ENCODE measurements at regions not wholly inside any gene's neighbourhood (a gene's known extent, or its start where the extent isn't known, plus 50 kb on each side); places are given as distances from the start of the nearest gene placed in this dataset.
"Not testable (repeated sequence)": the region's sequence is repeated elsewhere in the genome, so short reads cannot be mapped to it uniquely, and the experiment has no call there.

GRCh38 chr21:9067515-9067914, 1453.9 kb upstream of the TPTE start:
- H3K36me3 ChIP-seq; H3K27ac ChIP-seq; H3K9ac ChIP-seq; H3K4me2 ChIP-seq; H4K20me1 ChIP-seq; H3K4me1 ChIP-seq; H3K9me3 ChIP-seq (replicated peaks in 1 of 11); H3K27me3 ChIP-seq; H3K4me3 ChIP-seq: not testable (repeated sequence)

GRCh38 chr21:9068622-9069021, 1452.8 kb upstream of the TPTE start:
- H4K20me1 ChIP-seq; H3K36me3 ChIP-seq; H3K4me3 ChIP-seq; H3K4me2 ChIP-seq; H3K27me3 ChIP-seq; H3K27ac ChIP-seq; H3K4me1 ChIP-seq; H3K9me3 ChIP-seq (replicated peaks in 1 of 11); H3K9ac ChIP-seq: not testable (repeated sequence)

GRCh38 chr21:9070703-9071102, 1450.7 kb upstream of the TPTE start:
- not testable (repeated sequence) for H4K20me1 ChIP-seq; H3K9me3 ChIP-seq (replicated peaks in 1 of 11); H3K27ac ChIP-seq; H3K4me3 ChIP-seq; H3K36me3 ChIP-seq; H3K27me3 ChIP-seq; H3K9ac ChIP-seq; H3K4me1 ChIP-seq; H3K4me2 ChIP-seq

GRCh38 chr21:9073010-9073409, 1448.4 kb upstream of the TPTE start:
- not testable (repeated sequence) for H3K9me3 ChIP-seq (replicated peaks in 1 of 11); H3K4me3 ChIP-seq; H3K4me1 ChIP-seq; H3K4me2 ChIP-seq; H4K20me1 ChIP-seq; H3K9ac ChIP-seq; H3K27me3 ChIP-seq; H3K36me3 ChIP-seq; H3K27ac ChIP-seq

- not testable (repeated sequence) for H3K4me1 ChIP-seq; H3K4me3 ChIP-seq; H3K36me3 ChIP-seq; H3K27me3 ChIP-seq; H3K27ac ChIP-seq; H3K9me3 ChIP-seq (replicated peaks in 1 of 11); H3K4me2 ChIP-seq; H4K20me1 ChIP-seq; H3K9ac ChIP-seq
Observed at GRCh38 chr21:9074772-9075171, 1446.6 kb upstream of the TPTE start.

GRCh38 chr21:9083091-9083826, 1438.1 kb upstream of the TPTE start:
- not testable (repeated sequence) for H3K4me2 ChIP-seq; H3K9ac ChIP-seq; H3K27ac ChIP-seq; H3K9me3 ChIP-seq (replicated peaks in 1 of 11); H3K4me3 ChIP-seq; H4K20me1 ChIP-seq; H3K4me1 ChIP-seq; H3K27me3 ChIP-seq; H3K36me3 ChIP-seq

GRCh38 chr21:9086299-9086698, 1435.1 kb upstream of the TPTE start:
- H3K4me1 ChIP-seq; H4K20me1 ChIP-seq; H3K27me3 ChIP-seq; H3K9ac ChIP-seq; H3K9me3 ChIP-seq (replicated peaks in 1 of 11); H3K4me3 ChIP-seq; H3K36me3 ChIP-seq; H3K27ac ChIP-seq; H3K4me2 ChIP-seq: not testable (repeated sequence)

- not testable (repeated sequence) for H3K27me3 ChIP-seq, H3K4me1 ChIP-seq, H3K36me3 ChIP-seq
Observed at GRCh38 chr21:9087816-9088215, 1433.6 kb upstream of the TPTE start.

GRCh38 chr21:9129741-9130140, 1391.6 kb upstream of the TPTE start:
- not testable (repeated sequence) for H3K4me1 ChIP-seq; H3K27me3 ChIP-seq; H3K36me3 ChIP-seq; H3K9ac ChIP-seq; H3K4me2 ChIP-seq; H4K20me1 ChIP-seq; H3K4me3 ChIP-seq; H3K9me3 ChIP-seq (replicated peaks in 1 of 11); H3K27ac ChIP-seq

More at GRCh38 chr21:9087816-9088215, 1433.6 kb upstream of the TPTE start:
- not testable (repeated sequence) for H4K20me1 ChIP-seq; H3K9me3 ChIP-seq (replicated peaks in 1 of 11); H3K4me3 ChIP-seq; H3K27ac ChIP-seq; H3K9ac ChIP-seq; H3K4me2 ChIP-seq

- H3K36me3 ChIP-seq, result not testable (repeated sequence)
Observed at GRCh38 chr21:9130817-9131216, 1390.6 kb upstream of the TPTE start.

More at GRCh38 chr21:9130817-9131216, 1390.6 kb upstream of the TPTE start:
- not testable (repeated sequence) for H3K4me2 ChIP-seq; H3K9ac ChIP-seq; H3K4me1 ChIP-seq; H3K4me3 ChIP-seq; H3K9me3 ChIP-seq (replicated peaks in 1 of 11); H3K27ac ChIP-seq; H3K27me3 ChIP-seq; H4K20me1 ChIP-seq

Data from BLaER1 treated with 17β-estradiol and CSF1 and Interleukin-3, amounts not matched to agents 10 nM and 100 nM (cell line).